Right lobe of liver (tissue), 4 donors: ENCODE measurements at regions not wholly inside any gene's neighbourhood (a gene's known extent, or its start where the extent isn't known, plus 50 kb on each side); places are given as distances from the start of the nearest gene placed in this dataset.

Experiments used
- POLR2A ChIP-seq: fragments of 450-650 bp; IDR thresholded peaks from one replicate; pipeline ENCODE4 v1.6.1; 2017; ENCODE audit warnings: antibody characterized with exemption, mild to moderate bottlenecking
- TF ChIP-seq, protein P1 (sequence below), 4 donors: fragments of 200-600 bp in 3 of 4; fragments of 450-650 bp in 1 of 4; IDR thresholded peaks; one replicate each; pipeline versions ENCODE4 v1.5.1 to v1.8.0; 2016 to 2022; ENCODE audit warnings: antibody characterized with exemption in 4 of 4, mild to moderate bottlenecking in 2 of 4
- donor health status: DM: no; HTN: no; CAD: no.
- donor health status: DM: no; HTN: no; CAD: no.
- donor health status: DM: no; HTN: yes; CAD: no.

DNA sequence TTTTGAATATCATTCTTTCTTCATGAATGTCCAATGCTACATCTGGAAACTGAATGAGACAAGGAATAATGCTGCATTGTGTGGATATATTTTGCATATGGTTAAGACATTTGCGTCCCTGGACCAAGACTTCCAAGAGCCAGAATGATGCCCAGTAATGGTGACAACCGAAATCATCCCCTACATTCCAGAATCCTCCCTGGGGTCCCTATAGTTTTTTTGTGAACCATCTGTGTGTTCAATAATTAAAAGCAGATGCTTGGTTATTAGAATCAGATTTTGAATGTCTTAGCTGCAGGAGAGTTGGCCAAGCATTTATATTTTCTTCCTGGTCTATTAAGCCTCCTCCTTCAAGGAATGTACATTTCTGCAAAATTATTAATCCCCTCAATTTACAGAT lies 426.7 kb upstream of the CDH8 start:
- TF ChIP-seq POLR2A, result no peak
- TF ChIP-seq, protein P1, sequence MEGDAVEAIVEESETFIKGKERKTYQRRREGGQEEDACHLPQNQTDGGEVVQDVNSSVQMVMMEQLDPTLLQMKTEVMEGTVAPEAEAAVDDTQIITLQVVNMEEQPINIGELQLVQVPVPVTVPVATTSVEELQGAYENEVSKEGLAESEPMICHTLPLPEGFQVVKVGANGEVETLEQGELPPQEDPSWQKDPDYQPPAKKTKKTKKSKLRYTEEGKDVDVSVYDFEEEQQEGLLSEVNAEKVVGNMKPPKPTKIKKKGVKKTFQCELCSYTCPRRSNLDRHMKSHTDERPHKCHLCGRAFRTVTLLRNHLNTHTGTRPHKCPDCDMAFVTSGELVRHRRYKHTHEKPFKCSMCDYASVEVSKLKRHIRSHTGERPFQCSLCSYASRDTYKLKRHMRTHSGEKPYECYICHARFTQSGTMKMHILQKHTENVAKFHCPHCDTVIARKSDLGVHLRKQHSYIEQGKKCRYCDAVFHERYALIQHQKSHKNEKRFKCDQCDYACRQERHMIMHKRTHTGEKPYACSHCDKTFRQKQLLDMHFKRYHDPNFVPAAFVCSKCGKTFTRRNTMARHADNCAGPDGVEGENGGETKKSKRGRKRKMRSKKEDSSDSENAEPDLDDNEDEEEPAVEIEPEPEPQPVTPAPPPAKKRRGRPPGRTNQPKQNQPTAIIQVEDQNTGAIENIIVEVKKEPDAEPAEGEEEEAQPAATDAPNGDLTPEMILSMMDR (IDR thresholded peaks at IDR 0.05), result no peak
